NCI-H187 (cell line): ENCODE measurements at regions not wholly inside any gene's neighbourhood (a gene's known extent, or its start where the extent isn't known, plus 50 kb on each side); places are given as distances from the start of the nearest gene placed in this dataset.
A peak's percentile ranks its signal among the peaks of the same experiment; 100 is the strongest.
"Not testable (repeated sequence)": the region's sequence is repeated elsewhere in the genome, so short reads cannot be mapped to it uniquely, and the experiment has no call there.

ENCODE experiments used
- DNase-seq, 2 experiments: peaks; one replicate each; lab custom pipeline; 2025; lab: John Stamatoyannopoulos, UW

DNA sequence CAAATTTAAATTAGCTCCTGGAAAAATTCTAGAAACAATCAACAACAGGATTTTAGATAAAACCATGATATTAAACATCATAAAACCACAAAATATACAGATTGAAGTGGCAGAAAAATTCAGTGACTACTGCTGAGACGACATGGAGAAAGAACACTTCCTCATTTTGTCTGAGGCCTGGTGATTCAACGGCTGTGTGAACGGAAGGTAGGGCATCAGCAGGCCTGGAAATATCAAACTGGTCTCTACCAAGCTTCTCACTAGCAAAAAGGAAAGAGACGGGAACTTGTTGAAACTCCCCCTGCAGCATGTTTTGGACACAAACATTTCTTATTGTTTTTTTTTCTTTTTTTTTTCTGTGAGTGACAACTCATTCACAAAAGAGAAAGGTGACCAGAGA, 58.0 kb upstream of the AHI1 start:
- no peak for DNase-seq

DNA sequence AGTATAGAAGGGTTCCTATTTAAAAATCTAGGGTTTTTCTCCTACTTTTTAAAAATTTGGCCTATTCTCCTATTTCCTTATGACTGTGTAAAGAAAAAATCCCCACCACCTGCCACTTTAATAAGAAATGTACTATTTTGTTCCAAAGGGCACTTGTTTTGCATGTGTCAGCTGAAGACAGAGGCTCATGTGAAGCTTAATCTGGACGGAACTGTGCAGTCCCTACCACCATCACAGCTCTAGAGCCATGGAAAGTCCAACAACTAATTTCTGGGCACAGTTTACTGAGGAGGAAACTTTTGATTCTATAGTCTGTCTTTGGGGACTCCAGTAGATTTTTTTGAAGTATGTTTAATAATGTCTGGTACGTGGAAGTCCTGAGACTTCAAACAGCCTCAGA, 60.0 kb upstream of the AHI1 start:
- no peak for DNase-seq

DNA sequence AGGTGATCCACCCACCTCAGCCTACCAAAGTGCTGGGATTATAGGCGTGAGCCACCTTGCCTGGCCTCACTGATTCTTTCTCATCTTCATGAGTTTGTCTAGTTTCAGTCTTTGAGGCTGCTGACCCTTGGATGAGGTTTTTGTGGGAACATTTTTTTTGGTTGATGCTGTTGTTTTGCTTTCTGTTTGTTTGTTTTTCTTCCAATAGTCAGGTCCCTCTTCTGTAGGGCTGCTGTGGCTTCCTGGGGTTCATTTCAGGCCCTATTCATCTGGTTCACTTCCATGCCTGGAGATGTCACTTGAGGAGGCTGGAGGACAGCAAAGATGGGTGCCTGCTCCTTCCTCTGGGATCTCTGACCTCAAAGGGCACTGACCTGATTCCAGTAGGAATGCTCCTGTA, 68.1 kb upstream of the AHI1 start:
- DNase-seq, result not testable (repeated sequence)

DNA sequence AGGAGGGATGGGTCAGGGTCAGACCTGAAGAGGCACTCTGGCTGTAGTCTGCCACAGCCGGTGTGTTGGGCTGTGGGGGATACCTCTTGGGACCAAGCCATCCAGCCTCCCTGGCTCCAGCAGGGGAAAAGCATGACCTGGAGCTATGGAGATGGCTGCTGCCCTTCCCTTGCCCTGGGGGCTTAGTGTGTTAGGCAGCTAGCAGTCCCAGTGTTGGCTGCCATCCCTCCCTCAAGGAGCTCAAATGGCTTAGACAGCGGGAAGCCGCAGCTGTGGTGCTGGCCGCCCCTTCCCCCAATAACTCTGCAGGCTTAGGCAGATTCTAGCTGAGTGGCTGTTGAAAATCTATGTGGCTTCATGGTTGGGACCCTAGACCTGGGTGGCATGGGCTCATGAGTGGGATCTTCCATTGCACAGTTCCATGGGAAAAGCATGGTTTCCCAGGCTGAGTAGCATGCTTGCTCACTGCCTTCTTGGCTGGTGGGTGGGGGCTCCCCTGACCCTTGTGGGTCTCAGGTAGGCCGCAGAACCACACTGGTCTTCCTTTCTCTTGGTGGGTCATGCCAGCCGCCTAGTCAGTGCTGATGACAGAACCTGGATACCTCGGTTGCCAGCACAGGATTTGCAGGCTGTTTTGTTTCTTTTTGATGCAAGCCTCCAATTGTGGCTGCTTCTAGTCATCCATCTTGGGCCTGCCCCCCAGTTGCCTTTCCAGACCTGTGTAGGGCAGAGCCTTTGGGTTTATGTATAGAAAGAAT, 69.0 kb upstream of the AHI1 start:
- DNase-seq, result no peak

DNA sequence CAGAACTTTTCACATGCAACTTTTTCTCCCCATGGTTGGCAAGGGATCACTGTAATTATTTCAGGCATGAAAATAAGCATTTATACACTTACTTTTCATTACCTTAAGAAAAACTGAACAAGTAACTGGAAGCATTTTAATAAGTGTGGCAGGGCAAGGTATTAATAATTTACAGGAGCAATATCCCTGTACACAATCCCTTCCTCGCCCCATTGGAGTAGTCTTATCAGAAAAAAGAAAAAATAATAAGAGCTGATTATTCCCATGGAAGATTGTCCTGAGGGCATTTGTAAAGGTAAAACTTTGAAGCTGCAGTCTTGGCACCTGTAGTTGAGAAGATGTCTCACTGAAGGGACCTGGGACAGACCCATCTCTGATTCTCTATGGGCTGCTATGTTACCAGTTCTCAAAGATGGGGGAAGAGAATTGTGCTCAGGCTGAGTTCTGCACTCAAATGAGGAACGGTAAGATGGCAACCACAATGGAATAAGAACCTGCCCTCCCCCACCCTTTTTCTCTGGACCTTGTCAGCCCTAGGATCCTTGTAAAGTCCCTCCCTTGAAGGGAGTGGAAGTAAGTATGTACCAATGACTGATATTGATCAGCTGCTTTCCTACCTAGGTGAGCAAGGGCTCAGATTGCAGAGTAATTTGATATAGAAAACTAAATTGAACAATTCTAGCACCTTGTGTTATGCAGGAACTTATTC, 70.0 kb upstream of the AHI1 start:
- DNase-seq, result no peak

DNA sequence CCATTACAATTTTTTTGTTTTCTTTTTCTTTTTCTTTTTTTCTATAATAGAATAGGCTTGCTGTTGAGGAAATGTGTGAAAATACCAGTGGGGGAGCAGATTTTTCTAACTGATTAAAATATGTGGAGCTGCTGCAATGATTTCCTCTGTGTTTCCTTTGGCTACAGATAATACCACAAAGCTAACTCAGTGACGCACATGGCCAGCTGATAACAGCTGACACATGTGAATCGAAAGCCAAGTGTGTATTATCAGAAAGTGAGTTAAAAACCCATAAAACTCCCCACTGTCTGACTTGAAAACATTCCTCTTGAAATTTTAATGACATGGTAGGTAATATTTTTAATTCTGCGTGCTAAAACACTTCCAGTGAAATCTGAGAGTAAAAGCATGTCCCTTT, 70.8 kb upstream of the AHI1 start:
- DNase-seq, result no peak

DNA sequence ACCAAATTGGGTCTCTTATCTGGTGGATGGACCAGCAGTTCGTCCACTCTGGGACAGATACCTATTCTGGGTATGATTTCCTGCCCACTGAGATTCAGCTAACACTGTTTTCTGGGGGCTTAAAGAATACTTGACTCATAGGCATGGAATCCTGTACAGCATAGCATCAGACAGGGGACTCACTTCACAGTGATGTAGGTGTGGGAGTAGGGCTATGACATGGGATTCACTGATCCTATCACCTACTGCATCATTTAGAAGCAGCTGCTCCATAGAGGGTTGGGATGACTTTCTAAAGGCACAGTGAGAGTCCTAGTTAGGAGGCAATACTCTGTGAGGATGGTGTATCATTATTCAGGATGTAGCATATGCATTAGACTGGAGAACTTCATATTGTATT, 74.5 kb upstream of the AHI1 start:
- DNase-seq, result no peak

DNA sequence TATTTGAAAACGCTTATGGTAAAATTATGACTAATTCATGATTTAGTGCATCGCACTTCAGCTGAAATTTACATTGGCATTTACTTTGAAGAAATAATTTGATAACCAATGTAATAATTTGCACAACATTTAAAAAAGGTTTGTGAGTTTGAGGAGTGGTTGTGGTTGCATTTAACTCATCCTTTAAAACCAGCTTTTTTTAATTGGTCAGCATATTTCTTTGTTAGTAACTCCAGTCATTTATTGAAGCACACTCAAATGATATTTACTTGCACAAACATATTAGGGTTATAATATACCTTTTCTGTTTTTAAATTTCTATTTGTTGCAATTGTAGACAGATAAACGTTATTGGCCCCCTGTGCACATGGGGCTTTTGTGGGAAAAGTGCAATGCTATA, 78.1 kb upstream of the AHI1 start:
- DNase-seq, result no peak

DNA sequence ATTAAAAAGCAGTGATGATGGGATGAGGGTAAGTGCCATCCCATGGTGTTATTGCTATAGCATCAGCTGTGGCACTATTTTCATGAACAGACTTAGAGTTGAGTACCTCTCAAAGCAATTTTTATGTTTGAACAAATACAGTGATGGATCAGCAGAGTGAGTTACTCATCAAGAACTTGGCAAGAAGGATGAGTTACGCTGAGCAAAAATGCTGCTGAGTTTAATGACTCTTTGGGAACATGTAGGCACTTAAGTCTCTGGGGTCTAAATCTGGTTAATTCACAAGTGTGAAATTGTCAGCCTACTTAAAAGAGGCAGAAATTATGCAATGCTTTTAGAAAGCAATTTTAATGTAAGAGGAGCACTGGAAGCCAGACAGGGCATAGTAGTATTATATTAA, 78.5 kb upstream of the AHI1 start:
- peak; percentile 43 to 57 for DNase-seq

DNA sequence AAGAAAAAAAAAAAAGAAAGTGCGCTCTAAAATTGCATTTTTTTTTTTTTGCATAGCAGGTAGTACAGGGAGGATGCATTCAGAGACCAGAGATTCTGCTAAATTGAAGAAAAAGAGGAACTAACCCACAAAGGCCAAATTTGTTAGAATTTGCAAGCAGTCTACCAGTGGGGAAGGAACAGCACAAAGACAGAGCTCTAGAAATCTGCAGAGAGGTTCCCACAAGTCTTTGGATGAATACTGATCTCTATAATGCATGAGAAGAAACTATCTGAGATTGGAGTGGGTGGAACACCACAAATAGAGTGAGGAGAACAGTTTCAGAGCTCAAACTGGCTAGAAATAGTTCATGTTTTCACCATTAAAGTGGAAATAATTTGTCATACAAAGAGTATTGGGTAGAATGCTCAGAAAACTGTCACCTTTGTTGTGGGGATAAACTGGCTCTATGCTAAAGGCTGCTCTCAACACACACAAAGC, 79.6 kb upstream of the AHI1 start:
- DNase-seq, result no peak

DNA sequence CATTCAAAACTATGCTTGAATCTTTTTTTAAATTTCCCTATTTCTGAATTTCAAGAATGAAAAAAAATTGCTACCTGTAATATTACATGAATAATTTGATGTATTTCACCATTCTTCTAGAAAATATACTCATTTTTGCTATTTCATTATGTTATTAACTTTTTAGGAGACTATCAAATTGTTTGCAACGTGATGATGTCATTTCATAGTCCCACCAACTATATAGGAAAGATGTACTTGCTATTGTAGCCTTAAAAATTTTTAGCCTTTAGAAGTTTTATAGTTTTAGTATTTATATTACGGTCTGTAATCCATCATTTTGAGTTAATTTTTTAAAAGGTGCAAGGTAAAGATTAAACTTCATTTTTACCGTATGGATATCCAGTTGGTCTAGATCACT, 81.4 kb upstream of the AHI1 start:
- DNase-seq, result no peak

DNA sequence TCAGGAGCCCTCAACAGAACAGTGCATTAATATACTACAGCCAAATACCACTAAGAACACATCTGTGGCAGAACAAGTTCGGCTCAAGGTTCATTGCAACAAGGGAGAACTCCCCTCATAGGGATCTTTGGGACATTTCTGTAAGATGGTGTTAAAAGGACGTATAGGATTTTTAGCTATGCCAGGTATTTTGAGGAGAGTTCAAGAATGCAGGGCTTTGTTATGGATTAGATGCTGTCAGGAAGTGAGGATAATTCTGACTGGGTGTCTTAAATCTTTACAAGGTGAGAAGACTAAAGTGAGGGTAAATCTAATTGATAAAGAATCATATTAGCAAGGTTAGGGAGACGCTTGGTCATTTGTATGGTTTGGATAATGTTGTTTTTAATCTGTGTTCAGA, 83.7 kb upstream of the AHI1 start:
- DNase-seq, result no peak

DNA sequence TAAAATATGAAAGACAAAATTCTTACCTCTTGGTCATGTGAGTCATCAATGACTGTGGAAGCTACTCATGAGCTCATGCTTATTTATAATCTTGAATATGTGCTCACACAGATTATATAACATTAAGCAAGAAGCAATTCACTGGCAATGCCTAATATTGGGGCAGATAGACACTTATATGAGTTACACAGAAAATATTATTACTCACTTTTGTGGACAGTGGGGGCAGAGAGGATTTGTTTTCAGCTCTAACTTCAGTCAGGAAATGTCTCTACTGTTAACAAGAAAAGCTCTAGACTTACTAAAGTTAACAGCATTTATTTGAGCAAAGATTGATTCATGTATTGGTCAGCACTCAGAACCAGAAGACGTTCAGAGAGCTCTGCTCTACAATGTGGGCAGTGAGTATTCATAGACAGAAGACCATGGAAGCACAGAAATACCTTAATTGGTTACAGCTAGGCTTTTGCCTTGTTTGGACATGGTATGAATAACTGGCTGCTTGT, 85.8 kb upstream of the AHI1 start:
- DNase-seq, result no peak

DNA sequence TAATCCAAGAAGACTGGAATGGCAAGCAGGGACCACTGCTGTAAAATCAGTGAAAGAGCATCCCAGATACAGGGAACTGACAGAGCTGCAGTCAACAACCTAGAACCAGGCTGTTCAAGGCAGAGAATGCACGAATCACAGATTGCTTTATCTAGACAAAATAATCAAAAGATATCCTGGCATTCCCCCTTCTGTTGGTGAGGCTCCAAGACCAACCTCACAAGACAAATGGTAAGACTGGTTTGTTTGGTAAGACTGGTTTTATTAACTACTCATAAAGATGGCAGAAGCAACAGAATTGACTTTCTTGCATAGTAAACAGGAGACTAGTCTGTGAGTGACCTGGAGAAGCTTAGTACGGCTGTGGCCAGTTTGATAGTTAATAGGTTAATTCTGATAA, 88.8 kb upstream of the AHI1 start:
- no peak for DNase-seq

DNA sequence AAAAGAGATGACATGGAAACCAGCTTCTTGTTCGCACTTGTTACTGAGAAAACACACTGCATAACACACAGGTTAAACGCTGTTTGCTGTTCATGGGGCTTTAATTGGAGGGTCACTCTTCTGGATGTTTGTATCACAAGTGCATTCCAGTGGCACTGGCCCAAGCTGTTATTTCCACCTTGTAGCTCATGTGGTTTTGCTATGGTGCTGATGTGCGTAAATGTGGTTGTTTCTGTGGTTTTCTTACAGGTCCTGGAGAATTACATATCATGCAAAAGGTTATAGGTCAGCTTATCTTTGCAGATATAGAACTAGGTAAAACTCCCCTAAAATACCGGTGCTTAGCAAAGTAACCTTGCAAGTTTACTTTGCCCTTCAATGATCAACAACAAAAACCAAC, 89.3 kb upstream of the AHI1 start:
- no peak for DNase-seq

DNA sequence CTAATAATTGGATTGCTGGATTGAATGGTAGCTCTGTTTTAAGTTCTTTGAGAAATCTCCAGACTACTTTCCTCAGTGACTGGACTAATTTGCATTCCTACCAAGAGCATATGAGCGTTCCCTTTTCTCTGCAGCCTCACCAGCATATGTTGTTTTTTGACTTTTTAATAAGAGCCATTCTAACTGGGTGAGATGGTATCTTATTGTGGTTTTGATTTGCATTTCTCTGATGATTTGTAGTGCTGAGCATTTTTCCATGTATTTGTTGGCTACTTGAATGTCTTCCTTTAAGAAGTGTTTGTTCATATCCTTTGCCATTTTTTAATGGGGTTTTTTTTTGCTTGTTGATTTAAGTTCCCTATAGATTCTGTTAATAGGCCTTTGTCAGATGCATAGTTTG, 94.7 kb upstream of the AHI1 start:
- DNase-seq, result no peak

DNA sequence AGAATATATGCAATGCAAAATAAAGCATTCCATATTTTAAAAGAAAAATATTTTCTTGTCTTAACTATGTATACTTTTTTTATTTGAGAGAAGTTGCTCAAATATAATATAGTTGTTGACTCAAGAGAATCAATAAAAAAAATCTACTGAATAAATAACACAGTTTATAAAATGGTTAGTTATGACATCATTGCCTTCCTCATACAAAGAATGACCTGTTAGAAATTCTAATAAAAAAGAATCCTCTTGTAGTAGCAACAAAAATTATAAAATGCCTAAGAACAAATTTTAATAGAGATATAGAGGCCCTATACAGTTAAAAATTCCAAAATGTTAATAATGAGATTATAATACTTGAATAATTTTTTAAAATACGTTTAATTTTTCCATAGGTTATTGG, 96.5 kb upstream of the AHI1 start:
- DNase-seq, result no peak

DNA sequence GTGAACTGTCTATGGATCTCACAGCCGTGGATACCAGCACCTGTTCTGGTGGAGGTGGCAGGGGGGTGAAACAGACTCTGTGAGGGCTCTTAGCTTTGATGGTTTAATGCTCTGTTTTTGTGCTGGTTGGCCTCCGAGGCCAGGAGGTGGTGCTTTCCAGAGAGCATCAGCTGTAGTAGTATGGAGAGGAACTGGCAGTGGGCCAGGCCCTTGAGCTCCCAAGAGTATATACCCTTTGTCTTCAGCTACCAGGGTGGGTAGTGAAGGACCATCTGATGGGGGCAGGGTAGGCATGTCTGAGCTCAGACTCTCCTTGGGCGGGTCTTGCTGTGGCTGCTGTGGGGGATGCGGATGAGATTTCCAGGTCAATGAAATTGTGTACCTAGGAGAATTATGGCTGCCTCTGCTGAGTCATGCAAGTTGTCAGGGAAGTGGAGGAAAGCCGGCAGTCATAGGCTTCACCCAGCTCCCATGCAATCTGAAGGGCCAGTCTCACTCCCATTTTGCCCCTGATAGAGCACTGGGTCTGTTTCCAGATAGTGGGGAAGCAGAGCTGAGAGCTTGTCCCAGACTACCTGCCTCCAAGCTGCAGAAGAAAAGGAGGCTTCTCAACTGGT, 102.7 kb upstream of the AHI1 start:
- peak; percentile 95 to 98 for DNase-seq

DNA sequence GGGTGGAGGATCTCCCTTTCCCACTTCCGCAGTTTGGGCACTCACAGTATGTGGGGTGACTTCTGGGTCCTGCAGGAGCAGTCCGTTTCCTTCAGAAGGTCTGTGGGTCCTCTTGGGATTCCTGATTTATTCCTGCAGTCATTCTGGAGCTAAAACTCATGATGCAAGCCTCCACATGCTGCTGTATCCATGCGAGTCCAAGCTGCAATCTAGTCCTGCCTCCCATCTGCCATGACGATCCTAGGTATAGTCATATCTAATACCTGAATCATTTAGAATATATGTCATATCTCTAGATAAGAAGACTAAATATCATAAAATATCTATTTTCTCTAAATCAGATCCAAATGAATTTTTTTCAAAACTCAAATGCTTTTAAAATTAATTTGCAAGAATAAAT, 103.4 kb upstream of the AHI1 start:
- DNase-seq, result no peak

DNA sequence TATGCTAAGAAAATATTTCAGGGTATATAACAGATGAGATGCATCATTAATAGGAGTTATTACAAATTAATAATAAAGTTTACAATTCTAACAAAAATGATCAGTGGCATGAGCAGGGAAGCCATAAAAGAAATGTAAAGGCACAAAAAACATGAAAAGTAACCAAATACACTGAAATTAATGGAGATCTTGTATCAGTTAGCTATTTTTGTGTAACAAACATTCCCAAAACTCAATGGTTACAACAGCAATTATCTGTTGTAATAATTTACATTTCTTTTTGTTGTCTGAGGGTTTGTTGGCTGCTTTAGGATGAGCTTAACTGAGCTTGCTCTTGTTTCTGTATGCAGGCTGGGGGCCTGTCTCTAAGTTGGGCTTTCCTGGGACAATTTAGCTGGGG, 104.3 kb upstream of the AHI1 start:
- DNase-seq, result no peak

DNA sequence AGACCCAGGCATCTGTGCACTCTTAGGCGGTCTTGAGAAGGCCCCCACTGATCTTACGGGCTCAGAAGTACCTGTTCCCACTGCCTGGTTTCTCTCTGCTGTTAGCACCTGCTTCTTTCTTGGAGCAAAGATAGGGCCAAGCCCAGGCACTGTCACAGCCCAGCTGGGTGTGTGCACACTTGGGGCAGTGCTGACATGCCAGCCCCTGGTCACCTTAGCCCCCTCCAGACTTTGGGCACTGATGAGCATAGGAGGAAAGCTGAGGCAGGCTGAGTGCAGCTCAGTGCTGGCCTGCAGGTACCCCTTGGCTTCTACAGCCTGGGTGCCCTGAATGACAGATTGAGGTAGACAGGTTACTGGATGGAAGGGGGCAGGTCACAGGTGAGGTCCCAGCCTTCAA, 105.7 kb upstream of the AHI1 start:
- no peak for DNase-seq

DNA sequence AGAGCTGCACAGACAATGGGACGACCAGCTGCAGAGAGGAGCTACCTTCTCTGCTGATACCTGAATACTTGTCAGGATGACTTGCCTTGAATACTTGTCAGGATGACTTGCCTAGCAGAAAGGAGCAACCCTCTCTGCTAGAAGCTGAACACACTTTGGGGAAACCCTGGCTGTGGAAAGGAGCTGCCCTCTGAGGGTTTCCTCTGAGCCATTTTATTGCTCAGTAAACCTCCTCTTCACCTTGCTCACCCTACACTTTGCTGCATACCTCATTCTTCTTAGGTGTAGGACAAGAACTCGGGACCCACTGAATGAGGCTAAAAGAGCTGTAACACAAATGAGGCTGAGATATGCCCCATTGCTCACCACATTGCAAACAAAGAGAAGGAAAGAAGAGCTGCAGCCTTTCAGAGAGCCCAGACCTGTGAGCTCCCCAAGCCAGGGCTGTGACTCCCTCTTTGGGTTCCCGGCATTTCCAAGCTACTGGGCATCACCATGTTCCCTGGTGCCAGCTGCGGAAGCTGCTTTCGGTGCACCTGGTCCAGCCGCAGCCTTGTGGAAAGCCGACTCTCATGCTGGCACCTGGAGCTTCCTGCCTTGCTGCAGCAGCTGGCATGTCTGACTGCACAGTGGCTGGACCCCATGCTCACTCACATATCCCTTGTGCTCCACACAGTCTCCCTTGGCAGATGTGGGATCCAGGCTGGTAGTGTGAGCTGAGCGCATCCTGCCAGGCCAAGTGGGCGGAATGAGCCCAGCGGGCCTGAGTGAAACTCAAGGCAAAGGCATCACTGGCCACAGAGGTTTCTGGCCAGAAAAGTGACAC, 106.7 kb upstream of the AHI1 start:
- DNase-seq, result no peak
